Kidney epithelial cell (primary cell): ENCODE measurements at regions not wholly inside any gene's neighbourhood (a gene's known extent, or its start where the extent isn't known, plus 50 kb on each side); places are given as distances from the start of the nearest gene placed in this dataset.

ENCODE experiments used
- DNase-seq: peaks from one replicate; pipeline ENCODE4 v3.0.0-alpha.2; 2010; ENCODE audit warnings: low read depth
- H3K27me3 ChIP-seq: 2 replicates; pipeline ENCODE4 v1.6.0; 2011; ENCODE audit warnings: low read length; ENCODE audit not compliant: control insufficient read depth, insufficient read depth
- H3K36me3 ChIP-seq: 2 replicates; pipeline ENCODE4 v1.5.1; 2011; ENCODE audit warnings: low read length; ENCODE audit not compliant: control insufficient read depth, insufficient read depth
- H3K4me3 ChIP-seq: 2 replicates; pipeline ENCODE4 v1.5.1; 2011; ENCODE audit warnings: low read depth, mild to moderate bottlenecking, control low read depth, low read length
- TF ChIP-seq, protein P1 (sequence below): IDR thresholded peaks from 2 replicates; pipeline ENCODE4 v1.5.1; 2011; ENCODE audit warnings: mild to moderate bottlenecking, moderate library complexity, low read length, control low read depth, inconsistent platforms; ENCODE audit not compliant: insufficient read depth, poor library complexity, severe bottlenecking

DNA sequence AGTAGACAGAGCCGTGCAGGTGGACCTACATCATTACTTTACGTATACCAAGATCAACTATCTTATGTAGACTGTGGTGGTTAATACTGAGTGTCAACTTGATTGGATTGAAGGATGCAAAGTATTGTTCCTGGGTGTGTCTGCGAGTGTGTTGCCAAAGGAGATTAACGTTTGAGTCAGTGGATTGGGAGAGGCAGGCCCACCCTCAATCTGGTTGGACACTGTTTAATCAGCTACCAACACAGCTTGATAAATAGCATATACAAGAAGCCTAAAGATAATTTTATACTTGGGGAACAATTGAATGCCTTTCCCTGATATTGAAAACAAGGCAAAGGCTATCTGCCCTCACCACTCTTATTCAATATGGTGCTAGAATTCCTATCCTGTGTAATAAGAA is 604.2 kb upstream of the ZEB2 start:
- Histone ChIP-seq H3K4me3 (no peak overlapping the region), H3K27me3 (no peaks in the 10 kb centered on the region), H3K36me3 (no peaks in the 10 kb centered on the region)
- DNase-seq = no peak
- TF ChIP-seq, protein P1, sequence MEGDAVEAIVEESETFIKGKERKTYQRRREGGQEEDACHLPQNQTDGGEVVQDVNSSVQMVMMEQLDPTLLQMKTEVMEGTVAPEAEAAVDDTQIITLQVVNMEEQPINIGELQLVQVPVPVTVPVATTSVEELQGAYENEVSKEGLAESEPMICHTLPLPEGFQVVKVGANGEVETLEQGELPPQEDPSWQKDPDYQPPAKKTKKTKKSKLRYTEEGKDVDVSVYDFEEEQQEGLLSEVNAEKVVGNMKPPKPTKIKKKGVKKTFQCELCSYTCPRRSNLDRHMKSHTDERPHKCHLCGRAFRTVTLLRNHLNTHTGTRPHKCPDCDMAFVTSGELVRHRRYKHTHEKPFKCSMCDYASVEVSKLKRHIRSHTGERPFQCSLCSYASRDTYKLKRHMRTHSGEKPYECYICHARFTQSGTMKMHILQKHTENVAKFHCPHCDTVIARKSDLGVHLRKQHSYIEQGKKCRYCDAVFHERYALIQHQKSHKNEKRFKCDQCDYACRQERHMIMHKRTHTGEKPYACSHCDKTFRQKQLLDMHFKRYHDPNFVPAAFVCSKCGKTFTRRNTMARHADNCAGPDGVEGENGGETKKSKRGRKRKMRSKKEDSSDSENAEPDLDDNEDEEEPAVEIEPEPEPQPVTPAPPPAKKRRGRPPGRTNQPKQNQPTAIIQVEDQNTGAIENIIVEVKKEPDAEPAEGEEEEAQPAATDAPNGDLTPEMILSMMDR = no peak

DNA sequence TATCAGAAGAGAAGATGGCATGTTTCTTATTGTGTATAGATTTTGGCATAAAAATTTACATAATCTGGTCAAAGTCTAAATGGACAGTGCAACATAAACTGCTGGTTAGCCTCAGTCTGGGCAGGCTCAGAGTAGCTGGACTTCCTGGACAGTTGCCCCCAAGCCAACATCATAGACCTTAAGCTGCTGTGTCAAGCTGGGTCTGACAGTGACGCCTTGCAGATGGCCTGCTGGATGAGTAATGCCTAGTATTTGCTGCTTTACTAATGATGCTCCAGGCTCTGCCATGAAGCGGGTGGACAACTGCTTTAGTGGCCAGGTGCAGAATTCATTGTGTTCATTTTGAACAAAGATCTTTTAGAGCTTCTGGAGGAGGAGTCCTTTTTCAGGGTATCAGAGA is 603.7 kb upstream of the ZEB2 start:
- no peak overlapping the region for H3K4me3 ChIP-seq
- H3K27me3 ChIP-seq = no peaks in the 10 kb centered on the region
- no peaks in the 10 kb centered on the region for H3K36me3 ChIP-seq
- TF ChIP-seq, protein P1 = no peak
- no peak for DNase-seq

DNA sequence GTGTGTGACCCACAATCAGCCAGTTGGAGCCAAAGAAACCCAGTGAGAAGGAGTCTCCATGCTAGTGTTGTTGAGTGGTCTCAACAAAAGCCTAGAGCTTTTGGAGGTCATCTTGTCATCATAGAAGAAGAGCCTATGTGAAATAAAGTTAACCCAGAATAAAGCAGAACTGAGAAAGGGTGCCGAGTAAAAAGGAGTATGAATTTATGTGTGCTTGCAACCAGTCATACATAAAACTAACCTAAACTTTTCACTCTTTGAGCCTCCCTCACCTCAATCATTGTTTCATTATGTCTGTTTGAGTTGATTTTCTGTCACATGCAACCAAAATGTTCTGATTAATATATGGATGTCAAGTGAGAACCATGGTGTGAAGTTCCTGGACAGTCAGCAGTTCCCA is 599.3 kb upstream of the ZEB2 start:
- no peaks in the 10 kb centered on the region for H3K27me3 ChIP-seq

DNA sequence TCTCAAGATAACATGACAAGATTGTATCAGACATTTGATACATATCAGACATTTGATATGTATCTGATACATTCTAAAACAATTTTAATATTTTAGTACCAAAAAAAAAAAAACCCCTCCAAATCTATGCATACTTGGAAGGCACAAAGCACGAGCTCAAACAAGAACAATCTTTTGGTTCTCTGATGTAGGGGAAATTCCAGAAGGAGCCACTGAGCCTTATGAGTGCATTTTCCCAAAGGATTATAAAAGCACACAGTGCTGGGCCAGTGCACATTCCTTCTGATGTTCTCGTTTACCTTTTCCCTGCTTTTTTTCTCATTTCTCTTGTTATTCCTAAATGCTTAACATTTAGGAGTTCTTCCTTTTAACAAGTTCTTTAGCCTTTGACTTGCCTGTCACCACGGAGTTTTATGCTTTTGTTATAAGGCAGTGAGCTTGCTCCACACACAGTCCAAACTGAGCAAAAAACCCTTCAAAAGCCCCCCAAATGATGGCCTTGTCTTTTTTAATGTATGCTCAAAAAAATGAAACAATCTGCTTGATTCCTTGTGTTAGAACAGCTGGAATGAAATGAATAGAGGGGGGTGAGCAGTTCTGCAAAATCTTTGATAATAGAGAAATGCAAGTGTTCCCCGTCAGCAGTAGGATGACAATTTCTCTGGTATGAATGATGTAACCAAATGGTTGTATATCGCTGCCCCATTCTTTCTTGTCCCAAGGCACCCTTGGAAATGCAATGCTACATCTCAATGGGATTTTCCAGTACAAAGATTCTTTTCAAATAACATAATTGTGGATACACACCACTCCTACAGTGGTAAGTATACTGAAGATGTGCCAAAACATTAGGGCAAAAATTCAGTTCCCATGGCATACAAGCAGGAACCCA is 597.2 kb upstream of the ZEB2 start:
- H3K36me3 ChIP-seq = no peaks in the 10 kb centered on the region
- H3K27me3 ChIP-seq = no peaks in the 10 kb centered on the region
- no peak for DNase-seq
- H3K4me3 ChIP-seq = no peak overlapping the region
- TF ChIP-seq, protein P1 = no peak

More for the DNA sequence above, 599.3 kb upstream of the ZEB2 start:
- Histone ChIP-seq H3K4me3 (no peak overlapping the region), H3K36me3 (no peaks in the 10 kb centered on the region)
- DNase-seq = no peak
- TF ChIP-seq, protein P1 = no peak

DNA sequence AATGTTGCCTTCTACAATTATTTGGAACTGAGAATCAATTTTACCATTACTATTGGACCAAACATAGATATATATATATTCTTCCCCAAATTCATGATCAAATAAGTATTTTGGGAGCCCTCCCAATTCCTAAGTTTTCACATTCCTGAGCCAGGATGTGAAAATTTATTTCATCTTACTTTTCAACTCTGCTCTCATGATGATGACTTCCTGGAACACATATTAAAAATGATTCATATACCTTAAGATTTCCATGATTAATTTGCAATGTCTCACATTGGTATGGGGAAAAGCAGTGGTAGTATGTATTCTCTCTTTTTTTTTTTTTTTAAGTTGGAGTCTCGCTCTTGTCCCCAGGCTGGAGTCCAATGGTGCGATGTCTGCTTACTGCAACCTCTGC is 596.1 kb upstream of the ZEB2 start:
- Histone ChIP-seq H3K36me3 (no peaks in the 10 kb centered on the region), H3K4me3 (no peak overlapping the region), H3K27me3 (no peaks in the 10 kb centered on the region)
- TF ChIP-seq, protein P1 = no peak
- DNase-seq = no peak

DNA sequence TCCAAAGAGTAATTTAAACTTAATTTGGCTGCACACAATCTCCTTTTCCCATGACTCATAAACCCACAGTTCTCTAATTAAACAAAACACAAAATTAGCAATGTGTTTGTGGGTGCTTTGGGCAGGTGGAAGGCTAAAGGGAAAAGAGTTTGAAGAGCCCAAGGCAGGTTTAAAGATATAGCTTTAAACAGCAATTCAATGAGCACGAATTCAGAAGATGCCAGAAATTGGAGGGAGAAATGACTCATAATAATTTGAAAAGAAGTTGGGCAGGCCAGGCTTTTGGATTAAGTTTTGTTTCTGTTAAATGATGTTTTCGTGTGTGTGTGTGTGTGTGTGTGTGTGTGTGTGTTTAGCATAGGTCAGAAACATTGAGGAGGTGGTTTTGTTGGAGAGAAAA is 594.8 kb upstream of the ZEB2 start:
- Histone ChIP-seq H3K4me3 (no peak overlapping the region), H3K27me3 (no peaks in the 10 kb centered on the region), H3K36me3 (no peaks in the 10 kb centered on the region)
- no peak for DNase-seq
- TF ChIP-seq, protein P1 = no peak
